ENCODE measurements at regions not wholly inside any gene's neighbourhood (a gene's known extent, or its start where the extent isn't known, plus 50 kb on each side); places are given as distances from the start of the nearest gene placed in this dataset.
A peak's percentile ranks its signal among the peaks of the same experiment; 100 is the strongest.

DNA sequence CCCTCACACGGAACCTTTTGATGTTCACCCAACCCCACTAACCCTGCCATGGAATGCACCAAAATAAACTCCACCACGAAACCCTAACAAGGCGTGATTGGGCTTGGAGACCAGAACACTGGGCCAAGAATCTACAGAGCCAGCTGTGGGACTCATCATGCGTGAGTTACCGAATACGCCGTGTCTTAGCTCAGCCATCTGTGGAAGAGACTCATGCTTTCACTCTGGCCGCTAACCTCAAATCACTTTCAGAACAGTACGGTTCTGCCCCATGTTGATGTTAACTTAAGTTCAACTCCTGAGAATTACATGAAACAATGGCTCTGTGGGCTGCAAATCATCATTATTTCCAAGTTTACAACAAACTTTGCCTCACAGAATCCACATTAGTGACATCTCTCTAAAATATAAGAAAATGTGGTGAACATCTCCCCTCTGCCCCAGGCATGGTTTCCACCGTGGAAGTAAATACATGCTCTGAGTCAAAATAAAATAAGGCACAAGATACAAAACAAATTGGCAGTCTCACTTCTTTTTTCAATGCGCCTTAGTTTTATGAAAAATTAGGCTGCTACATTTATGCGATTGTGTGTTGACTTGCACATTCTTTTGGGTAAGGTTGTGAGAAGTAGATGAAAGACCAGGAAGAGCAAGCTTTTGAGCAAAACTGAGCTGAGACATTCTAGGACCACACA lies 308.9 kb upstream of the EXOC2 start (continued):
- TF ChIP-seq, protein P1, sequence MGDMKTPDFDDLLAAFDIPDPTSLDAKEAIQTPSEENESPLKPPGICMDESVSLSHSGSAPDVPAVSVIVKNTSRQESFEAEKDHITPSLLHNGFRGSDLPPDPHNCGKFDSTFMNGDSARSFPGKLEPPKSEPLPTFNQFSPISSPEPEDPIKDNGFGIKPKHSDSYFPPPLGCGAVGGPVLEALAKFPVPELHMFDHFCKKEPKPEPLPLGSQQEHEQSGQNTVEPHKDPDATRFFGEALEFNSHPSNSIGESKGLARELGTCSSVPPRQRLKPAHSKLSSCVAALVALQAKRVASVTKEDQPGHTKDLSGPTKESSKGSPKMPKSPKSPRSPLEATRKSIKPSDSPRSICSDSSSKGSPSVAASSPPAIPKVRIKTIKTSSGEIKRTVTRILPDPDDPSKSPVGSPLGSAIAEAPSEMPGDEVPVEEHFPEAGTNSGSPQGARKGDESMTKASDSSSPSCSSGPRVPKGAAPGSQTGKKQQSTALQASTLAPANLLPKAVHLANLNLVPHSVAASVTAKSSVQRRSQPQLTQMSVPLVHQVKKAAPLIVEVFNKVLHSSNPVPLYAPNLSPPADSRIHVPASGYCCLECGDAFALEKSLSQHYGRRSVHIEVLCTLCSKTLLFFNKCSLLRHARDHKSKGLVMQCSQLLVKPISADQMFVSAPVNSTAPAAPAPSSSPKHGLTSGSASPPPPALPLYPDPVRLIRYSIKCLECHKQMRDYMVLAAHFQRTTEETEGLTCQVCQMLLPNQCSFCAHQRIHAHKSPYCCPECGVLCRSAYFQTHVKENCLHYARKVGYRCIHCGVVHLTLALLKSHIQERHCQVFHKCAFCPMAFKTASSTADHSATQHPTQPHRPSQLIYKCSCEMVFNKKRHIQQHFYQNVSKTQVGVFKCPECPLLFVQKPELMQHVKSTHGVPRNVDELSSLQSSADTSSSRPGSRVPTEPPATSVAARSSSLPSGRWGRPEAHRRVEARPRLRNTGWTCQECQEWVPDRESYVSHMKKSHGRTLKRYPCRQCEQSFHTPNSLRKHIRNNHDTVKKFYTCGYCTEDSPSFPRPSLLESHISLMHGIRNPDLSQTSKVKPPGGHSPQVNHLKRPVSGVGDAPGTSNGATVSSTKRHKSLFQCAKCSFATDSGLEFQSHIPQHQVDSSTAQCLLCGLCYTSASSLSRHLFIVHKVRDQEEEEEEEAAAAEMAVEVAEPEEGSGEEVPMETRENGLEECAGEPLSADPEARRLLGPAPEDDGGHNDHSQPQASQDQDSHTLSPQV (IDR thresholded peaks at IDR 0.05), result no peak
- TF ChIP-seq NR2F1 (conservative IDR thresholded peaks at IDR 0.05), result no peak
- no peak for TF ChIP-seq HDAC2 (IDR thresholded peaks at IDR 0.05)
- TF ChIP-seq, protein P2, sequence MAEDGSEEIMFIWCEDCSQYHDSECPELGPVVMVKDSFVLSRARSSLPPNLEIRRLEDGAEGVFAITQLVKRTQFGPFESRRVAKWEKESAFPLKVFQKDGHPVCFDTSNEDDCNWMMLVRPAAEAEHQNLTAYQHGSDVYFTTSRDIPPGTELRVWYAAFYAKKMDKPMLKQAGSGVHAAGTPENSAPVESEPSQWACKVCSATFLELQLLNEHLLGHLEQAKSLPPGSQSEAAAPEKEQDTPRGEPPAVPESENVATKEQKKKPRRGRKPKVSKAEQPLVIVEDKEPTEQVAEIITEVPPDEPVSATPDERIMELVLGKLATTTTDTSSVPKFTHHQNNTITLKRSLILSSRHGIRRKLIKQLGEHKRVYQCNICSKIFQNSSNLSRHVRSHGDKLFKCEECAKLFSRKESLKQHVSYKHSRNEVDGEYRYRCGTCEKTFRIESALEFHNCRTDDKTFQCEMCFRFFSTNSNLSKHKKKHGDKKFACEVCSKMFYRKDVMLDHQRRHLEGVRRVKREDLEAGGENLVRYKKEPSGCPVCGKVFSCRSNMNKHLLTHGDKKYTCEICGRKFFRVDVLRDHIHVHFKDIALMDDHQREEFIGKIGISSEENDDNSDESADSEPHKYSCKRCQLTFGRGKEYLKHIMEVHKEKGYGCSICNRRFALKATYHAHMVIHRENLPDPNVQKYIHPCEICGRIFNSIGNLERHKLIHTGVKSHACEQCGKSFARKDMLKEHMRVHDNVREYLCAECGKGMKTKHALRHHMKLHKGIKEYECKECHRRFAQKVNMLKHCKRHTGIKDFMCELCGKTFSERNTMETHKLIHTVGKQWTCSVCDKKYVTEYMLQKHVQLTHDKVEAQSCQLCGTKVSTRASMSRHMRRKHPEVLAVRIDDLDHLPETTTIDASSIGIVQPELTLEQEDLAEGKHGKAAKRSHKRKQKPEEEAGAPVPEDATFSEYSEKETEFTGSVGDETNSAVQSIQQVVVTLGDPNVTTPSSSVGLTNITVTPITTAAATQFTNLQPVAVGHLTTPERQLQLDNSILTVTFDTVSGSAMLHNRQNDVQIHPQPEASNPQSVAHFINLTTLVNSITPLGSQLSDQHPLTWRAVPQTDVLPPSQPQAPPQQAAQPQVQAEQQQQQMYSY (CRISPR knock-in tag; IDR thresholded peaks at IDR 0.05), result no peak
- TF ChIP-seq, protein P3, sequence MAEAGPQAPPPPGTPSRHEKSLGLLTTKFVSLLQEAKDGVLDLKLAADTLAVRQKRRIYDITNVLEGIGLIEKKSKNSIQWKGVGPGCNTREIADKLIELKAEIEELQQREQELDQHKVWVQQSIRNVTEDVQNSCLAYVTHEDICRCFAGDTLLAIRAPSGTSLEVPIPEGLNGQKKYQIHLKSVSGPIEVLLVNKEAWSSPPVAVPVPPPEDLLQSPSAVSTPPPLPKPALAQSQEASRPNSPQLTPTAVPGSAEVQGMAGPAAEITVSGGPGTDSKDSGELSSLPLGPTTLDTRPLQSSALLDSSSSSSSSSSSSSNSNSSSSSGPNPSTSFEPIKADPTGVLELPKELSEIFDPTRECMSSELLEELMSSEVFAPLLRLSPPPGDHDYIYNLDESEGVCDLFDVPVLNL (IDR thresholded peaks at IDR 0.05; ENCODE audit: low read depth, low read length), result no peak
- TF ChIP-seq, protein P4, sequence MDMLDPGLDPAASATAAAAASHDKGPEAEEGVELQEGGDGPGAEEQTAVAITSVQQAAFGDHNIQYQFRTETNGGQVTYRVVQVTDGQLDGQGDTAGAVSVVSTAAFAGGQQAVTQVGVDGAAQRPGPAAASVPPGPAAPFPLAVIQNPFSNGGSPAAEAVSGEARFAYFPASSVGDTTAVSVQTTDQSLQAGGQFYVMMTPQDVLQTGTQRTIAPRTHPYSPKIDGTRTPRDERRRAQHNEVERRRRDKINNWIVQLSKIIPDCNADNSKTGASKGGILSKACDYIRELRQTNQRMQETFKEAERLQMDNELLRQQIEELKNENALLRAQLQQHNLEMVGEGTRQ (IDR thresholded peaks at IDR 0.05; ENCODE audit: borderline replicate concordance, low read depth, low read length), result no peak
- TF ChIP-seq MEF2B (IDR thresholded peaks at IDR 0.05; ENCODE audit: partially characterized antibody, poor library complexity, severe bottlenecking), result no peak
- TF ChIP-seq CEBPB (IDR thresholded peaks at IDR 0.05; ENCODE audit: borderline replicate concordance in 1 of 2, low read depth in 2 of 2, low read length in 2 of 2), result peak in 1 of 2 experiments; percentile 63; a peak in 1 of 4 replicates
- TF ChIP-seq IRF4 (IDR thresholded peaks at IDR 0.05; ENCODE audit: low read depth, low read length), result peak; percentile 65; the same call in 1 of the 2 replicates
- no peak for TF ChIP-seq TAF1 (IDR thresholded peaks at IDR 0.05; ENCODE audit: borderline replicate concordance, low read depth, low read length)
- TF ChIP-seq SRF (IDR thresholded peaks at IDR 0.05; ENCODE audit: low read depth in 2 of 2, low read length in 2 of 2), result 0 out of 4 replicates have a peak, but pooled peaks of 1 of the 2 experiments have one; percentile 12
- no peak for TF ChIP-seq LARP7 (IDR thresholded peaks at IDR 0.05)
- TF ChIP-seq RUNX3 (IDR thresholded peaks at IDR 0.05; ENCODE audit: low read length), result peak; percentile 94
- TF ChIP-seq, protein P5, sequence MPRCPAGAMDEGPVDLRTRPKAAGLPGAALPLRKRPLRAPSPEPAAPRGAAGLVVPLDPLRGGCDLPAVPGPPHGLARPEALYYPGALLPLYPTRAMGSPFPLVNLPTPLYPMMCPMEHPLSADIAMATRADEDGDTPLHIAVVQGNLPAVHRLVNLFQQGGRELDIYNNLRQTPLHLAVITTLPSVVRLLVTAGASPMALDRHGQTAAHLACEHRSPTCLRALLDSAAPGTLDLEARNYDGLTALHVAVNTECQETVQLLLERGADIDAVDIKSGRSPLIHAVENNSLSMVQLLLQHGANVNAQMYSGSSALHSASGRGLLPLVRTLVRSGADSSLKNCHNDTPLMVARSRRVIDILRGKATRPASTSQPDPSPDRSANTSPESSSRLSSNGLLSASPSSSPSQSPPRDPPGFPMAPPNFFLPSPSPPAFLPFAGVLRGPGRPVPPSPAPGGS (IDR thresholded peaks at IDR 0.05; ENCODE audit: borderline replicate concordance, insufficient read depth, low read depth, low read length, poor library complexity, severe bottlenecking), result peak; percentile 65
- TF ChIP-seq KLF5 (IDR thresholded peaks at IDR 0.05; ENCODE audit: partially characterized antibody), result no peak
- TF ChIP-seq, protein P6, sequence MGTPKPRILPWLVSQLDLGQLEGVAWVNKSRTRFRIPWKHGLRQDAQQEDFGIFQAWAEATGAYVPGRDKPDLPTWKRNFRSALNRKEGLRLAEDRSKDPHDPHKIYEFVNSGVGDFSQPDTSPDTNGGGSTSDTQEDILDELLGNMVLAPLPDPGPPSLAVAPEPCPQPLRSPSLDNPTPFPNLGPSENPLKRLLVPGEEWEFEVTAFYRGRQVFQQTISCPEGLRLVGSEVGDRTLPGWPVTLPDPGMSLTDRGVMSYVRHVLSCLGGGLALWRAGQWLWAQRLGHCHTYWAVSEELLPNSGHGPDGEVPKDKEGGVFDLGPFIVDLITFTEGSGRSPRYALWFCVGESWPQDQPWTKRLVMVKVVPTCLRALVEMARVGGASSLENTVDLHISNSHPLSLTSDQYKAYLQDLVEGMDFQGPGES (IDR thresholded peaks at IDR 0.05), result no peak

Measured in GM12878 (cell line).